ENCODE measurements at regions not wholly inside any gene's neighbourhood (a gene's known extent, or its start where the extent isn't known, plus 50 kb on each side); places are given as distances from the start of the nearest gene placed in this dataset.

- Histone ChIP-seq H3K9me3 (ENCODE audit: insufficient read depth, low read depth, low read length) (no peaks in the 10 kb centered on the region), H3K4me1 (ENCODE audit: insufficient read depth, low read length, poor library complexity, severe bottlenecking) (no peaks in the 10 kb centered on the region), H2AFZ (ENCODE audit: low read length) (no peak overlapping the region), H3K9ac (ENCODE audit: low read depth, low read length, poor library complexity, severe bottlenecking) (no peak overlapping the region), H3K4me3 (ENCODE audit: low read length, poor library complexity, severe bottlenecking) (no peak overlapping the region), H3K36me3 (ENCODE audit: insufficient read depth, low read length) (no peaks in the 10 kb centered on the region), H3K4me2 (ENCODE audit: low read depth, low read length, poor library complexity, severe bottlenecking) (no peak overlapping the region), H3F3A (ENCODE audit: low read depth) (no peaks in the 10 kb centered on the region), H3K27me3 (ENCODE audit: insufficient read depth, low read length, poor library complexity, severe bottlenecking) (no peaks in the 10 kb centered on the region), H3K79me2 (ENCODE audit: insufficient read depth, low read length) (no peaks in the 10 kb centered on the region), H3K9me2 (replicated peaks; ENCODE audit: low read depth, low read length) (no peaks in the 10 kb centered on the region), H4K20me1 (ENCODE audit: insufficient read depth, low read length, poor library complexity, severe bottlenecking) (no peaks in the 10 kb centered on the region)
- TF ChIP-seq CTCF (conservative IDR thresholded peaks at IDR 0.05; ENCODE audit: low read length) (no peak), EZH2phosphoT487 (IDR thresholded peaks at IDR 0.05; ENCODE audit: borderline replicate concordance) (no peak)
Observed at GRCh38 chr5:136590581-136590980, 225.2 kb upstream of the TRPC7 start.

GRCh38 chr5:136586196-136586595, 220.9 kb upstream of the TRPC7 start:
- Histone ChIP-seq H3K9me2 (replicated peaks; ENCODE audit: low read depth, low read length) (no peaks in the 10 kb centered on the region), H3K36me3 (ENCODE audit: insufficient read depth, low read length) (no peaks in the 10 kb centered on the region), H3K9ac (ENCODE audit: low read depth, low read length, poor library complexity, severe bottlenecking) (no peak overlapping the region), H4K20me1 (ENCODE audit: insufficient read depth, low read length, poor library complexity, severe bottlenecking) (no peaks in the 10 kb centered on the region), H3K4me3 (ENCODE audit: low read length, poor library complexity, severe bottlenecking) (no peak overlapping the region), H2AFZ (ENCODE audit: low read length) (no peak overlapping the region), H3K9me3 (ENCODE audit: insufficient read depth, low read depth, low read length) (no peaks in the 10 kb centered on the region), H3K4me1 (ENCODE audit: insufficient read depth, low read length, poor library complexity, severe bottlenecking) (no peaks in the 10 kb centered on the region), H3K27me3 (ENCODE audit: insufficient read depth, low read length, poor library complexity, severe bottlenecking) (no peaks in the 10 kb centered on the region), H3K79me2 (ENCODE audit: insufficient read depth, low read length) (no peaks in the 10 kb centered on the region), H3F3A (ENCODE audit: low read depth) (no peaks in the 10 kb centered on the region), H3K4me2 (ENCODE audit: low read depth, low read length, poor library complexity, severe bottlenecking) (no peak overlapping the region)
- TF ChIP-seq CTCF (conservative IDR thresholded peaks at IDR 0.05; ENCODE audit: low read length) = no peak
- TF ChIP-seq EZH2phosphoT487 (IDR thresholded peaks at IDR 0.05; ENCODE audit: borderline replicate concordance) = no peak

GRCh38 chr5:136584474-136584873, 219.1 kb upstream of the TRPC7 start:
- H3K9ac ChIP-seq (ENCODE audit: low read depth, low read length, poor library complexity, severe bottlenecking) = no peak overlapping the region
- no peaks in the 10 kb centered on the region for H3K27me3 ChIP-seq (ENCODE audit: insufficient read depth, low read length, poor library complexity, severe bottlenecking)
- H3K36me3 ChIP-seq (ENCODE audit: insufficient read depth, low read length) = no peaks in the 10 kb centered on the region
- H3K9me2 ChIP-seq (replicated peaks; ENCODE audit: low read depth, low read length) = no peaks in the 10 kb centered on the region
- no peak overlapping the region for H2AFZ ChIP-seq (ENCODE audit: low read length)
- H4K20me1 ChIP-seq (ENCODE audit: insufficient read depth, low read length, poor library complexity, severe bottlenecking) = no peaks in the 10 kb centered on the region
- H3K4me1 ChIP-seq (ENCODE audit: insufficient read depth, low read length, poor library complexity, severe bottlenecking) = no peaks in the 10 kb centered on the region
- no peaks in the 10 kb centered on the region for H3K9me3 ChIP-seq (ENCODE audit: insufficient read depth, low read depth, low read length)
- no peak overlapping the region for H3K4me3 ChIP-seq (ENCODE audit: low read length, poor library complexity, severe bottlenecking)
- TF ChIP-seq CTCF (conservative IDR thresholded peaks at IDR 0.05; ENCODE audit: low read length) = no peak
- no peak for TF ChIP-seq EZH2phosphoT487 (IDR thresholded peaks at IDR 0.05; ENCODE audit: borderline replicate concordance)
- no peaks in the 10 kb centered on the region for H3F3A ChIP-seq (ENCODE audit: low read depth)
- H3K79me2 ChIP-seq (ENCODE audit: insufficient read depth, low read length) = no peaks in the 10 kb centered on the region
- H3K4me2 ChIP-seq (ENCODE audit: low read depth, low read length, poor library complexity, severe bottlenecking) = no peak overlapping the region

Data from Loucy (cell line).